ENCODE measurements at regions not wholly inside any gene's neighbourhood (a gene's known extent, or its start where the extent isn't known, plus 50 kb on each side); places are given as distances from the start of the nearest gene placed in this dataset.
"Not testable (repeated sequence)": the region's sequence is repeated elsewhere in the genome, so short reads cannot be mapped to it uniquely, and the experiment has no call there.

DNA sequence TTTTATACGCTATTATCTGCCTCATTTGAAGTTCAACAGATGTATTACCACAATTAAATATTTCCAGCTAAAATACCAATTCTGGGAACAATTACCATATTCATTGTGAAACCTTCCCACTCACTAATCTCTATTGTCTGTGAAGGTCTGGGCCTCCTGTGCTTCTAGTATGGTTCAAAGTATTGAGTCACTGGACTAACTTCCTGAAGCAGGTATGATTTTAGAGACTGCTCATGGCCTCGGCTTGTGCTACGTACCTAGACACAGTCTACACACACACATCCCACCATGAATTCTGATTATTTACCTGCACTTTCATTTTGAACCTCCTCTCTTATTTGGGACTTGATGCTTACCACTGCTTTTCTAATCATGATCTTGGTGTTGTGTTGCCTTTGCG, 180.7 kb upstream of the EPHA4 start:
- DNase-seq = no peak

DNA sequence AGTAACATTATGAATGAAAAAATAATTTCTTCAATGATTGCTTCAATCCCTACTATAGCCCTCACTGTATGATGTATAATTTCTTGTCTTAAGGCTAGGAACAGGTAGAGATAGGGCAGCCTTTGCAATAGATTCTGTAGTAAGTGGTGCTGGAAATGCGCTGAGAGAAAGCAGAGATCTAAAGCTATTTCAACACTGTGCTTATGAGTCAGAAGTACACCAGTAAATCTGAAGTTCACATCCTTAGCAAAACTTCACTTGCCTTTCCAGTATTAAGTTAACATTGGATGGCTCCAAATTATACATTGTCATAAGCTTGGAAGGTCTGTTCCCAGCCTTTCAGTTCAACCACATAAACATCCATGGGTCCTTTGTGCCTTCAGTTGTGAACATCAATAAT, 178.2 kb upstream of the EPHA4 start:
- no peak for DNase-seq

DNA sequence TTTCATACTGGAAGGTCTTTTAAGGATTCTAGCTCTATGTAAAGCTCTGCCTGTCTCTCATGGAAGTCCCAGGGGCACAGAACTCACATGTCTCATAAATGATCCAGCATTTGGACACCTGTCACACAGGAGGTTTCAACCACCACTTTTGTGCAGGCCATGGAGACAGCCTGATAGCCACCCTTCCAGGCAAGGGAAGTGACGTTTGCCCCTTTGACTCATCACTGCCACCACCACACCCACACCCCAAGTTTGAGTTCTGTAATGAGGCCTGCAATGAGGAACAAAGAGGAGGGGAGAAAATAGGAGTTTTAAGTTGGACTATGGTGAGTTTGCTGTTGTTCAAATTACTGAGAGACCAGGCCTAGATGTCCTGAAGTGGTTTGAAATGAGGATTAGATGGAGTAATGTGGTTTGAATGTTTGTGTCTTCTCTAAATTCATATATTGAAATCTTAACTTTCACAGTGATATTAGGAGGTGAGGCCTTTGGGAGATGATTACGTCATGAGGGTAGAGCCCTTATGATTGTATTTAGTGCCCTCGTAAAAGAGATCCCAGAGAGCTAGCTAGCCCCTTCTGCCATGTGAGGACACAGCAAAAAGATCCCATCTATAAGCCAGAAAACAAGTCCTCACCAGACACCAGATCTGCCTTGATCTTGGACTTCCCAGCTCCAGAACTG, 175.3 kb upstream of the EPHA4 start:
- no peak for DNase-seq

DNA sequence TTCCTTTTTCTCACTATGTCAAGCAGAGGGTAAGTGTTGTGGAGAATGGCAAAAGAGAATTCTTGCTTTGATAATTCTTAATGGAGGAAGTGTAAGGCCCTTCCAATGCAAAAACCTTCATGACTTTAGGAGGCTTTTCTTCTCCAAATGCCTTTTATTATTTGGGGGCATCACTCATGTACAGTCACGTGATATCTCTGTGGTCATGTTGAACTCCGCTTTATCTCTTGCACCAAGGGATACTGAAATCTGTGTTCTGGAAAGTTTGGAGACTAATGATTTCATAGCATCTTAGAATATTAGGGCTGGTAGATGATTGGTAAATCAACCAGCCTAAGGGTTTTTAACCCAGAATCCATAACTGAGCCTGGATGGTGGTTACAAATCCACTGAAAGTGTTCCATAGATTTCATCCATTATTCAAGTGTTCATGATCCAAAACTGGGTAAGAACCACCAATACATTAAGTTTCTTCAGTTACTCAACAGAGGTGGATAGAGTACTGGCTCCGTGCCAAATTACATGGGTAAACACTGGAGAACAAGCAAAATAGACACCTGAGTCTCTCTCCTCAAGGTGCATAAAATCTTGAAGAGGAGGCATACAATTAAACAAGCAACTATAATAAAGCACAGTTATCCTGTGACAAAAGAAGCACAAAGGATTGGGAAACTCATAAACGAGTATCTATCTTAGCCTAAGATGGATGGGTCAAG, 169.6 kb upstream of the EPHA4 start:
- DNase-seq = no peak

DNA sequence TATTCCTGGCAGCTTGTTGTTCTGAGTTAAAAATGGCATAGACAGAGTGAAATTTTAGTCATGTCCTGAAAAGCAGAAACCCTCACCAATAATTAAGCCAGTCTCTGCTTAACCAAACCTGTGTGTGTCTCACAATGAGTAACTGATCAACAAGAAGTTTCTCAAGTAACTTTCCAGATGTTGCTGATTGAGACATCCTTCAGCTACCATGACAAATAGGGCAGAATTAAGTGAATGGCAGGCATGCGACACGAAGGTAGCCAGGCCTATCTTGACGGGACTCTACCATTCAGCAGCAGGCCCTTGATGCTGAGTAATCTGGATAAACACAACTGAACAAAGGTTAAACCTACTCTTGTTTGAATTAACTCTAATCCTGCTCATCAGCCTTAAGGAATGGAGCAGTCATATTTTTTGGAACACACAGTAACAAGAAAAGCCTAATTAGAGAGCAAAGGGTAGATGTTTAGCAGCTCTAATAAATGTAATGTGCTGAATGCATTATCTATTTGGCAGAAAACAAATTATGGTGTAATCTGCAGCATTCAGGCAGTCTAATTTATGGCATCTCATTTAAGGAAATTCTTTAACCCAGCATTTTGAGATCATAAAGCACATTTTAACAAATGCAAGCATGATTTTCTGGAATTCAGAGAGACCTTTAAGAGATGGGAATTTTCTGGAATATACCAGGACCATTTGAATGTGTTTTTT, 159.5 kb upstream of the EPHA4 start:
- no peak for DNase-seq

DNA sequence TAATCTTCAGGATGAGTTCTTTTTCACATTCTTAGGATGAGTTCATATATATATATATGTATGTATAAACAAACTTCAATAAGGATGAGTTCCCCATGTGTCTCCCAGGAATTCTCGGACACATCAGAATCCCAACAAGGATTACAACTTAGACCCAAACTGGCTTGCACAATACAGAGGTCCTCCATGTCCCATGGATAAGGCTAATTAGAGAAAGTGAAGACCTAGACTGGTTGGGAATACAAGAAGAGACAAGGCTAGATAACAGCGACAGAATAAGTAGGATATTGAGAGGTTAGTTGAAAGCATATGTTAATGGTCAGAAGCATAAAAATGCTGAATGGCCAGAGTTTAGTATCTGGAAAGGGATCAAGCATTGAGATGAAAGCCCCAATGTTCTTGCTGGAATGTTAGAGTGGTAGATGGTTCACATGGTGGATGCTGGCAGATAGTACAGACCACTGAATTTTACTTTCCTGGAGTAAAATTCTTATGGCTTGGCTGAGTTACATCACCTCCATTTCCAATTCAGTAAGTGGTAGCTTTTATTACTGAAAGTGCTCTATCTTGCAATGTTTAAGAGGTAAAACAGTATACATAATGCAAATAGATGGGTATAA, 154.9 kb upstream of the EPHA4 start:
- DNase-seq = no peak

DNA sequence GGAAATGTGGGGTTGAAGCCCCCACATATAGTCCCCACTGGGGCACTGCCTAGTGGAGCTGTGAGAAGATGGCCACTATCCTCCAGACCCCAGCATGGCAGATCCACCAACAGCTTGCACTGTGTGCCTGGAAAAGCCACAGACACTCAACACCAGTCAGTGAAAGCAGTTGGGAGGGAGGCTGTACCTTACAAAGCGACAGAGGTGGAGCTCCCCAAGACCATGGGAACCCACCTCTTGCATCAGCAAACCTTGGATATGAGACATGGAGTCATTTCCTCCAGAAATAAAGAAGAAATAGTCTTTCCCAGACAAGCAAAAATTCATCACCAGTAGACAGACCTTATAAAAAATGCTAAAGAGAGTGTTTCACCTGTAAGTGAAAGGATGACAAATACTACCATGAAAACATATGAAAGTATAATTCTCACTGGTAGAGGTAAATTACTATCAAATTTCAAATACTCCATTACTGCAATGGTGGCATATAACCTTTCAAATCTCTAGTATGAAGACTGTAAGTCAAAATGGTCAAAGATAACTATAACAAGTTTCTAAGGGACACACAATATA, 152.6 kb upstream of the EPHA4 start:
- DNase-seq = no peak

DNA sequence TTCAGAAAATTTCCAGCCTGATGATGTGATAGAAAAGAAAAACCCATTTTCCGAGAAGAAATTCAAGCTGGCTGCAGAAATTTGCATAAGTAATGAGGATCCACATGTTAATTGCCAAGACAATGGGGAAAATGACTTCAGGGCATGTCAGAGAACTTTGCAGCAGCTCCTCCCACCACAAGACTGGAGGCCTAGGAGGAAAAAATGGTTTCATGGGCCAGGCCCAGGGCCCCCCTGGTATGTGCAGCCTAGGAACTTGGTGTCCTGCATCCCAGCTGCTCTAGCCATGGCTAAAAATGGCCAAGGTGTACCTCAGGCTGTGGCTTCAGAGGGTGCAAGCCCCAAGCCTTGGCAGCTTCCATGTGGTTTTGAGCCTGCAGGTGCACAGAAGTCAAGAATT, 152.0 kb upstream of the EPHA4 start:
- DNase-seq = not testable (repeated sequence)

DNA sequence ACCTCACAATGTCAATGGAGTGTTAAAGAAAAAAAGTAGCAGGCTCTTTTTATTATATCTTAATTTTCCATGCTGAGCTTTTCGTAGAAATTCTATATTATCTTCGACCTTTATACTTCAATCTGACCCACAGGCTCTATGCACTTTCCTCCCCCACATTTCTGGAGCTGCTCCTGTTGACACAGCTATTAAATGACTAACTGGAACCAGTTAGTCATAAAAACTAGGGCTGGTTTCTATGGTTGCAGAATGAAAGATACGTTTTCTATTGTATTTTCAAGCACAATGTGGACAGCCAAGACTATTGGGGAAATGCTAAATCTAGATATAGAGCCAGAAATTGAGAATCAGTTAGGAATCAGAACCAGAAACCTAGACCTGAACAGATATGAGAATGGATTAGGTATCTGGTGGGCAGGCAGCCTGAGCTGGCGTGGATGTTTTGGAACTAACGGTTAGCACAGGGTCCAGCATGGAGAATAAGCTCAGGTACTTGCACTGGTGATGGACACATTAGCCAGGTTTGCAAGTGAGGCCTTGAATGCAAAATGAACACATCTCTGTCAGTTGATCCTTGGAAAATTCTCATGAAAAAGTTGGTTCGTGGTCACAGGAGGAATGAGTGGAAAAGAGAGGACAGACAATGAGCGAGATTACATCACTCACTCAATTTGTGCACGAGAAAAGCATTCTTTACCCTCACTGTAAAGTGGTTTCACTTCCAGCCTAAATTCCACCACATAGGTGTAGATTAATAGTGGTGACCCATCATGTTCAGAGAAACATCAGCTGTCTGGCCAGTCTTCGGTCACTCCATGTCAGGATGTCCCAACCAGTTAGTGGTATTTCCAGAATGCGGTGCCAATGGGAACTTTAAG, 144.6 kb upstream of the EPHA4 start:
- DNase-seq = no peak

DNA sequence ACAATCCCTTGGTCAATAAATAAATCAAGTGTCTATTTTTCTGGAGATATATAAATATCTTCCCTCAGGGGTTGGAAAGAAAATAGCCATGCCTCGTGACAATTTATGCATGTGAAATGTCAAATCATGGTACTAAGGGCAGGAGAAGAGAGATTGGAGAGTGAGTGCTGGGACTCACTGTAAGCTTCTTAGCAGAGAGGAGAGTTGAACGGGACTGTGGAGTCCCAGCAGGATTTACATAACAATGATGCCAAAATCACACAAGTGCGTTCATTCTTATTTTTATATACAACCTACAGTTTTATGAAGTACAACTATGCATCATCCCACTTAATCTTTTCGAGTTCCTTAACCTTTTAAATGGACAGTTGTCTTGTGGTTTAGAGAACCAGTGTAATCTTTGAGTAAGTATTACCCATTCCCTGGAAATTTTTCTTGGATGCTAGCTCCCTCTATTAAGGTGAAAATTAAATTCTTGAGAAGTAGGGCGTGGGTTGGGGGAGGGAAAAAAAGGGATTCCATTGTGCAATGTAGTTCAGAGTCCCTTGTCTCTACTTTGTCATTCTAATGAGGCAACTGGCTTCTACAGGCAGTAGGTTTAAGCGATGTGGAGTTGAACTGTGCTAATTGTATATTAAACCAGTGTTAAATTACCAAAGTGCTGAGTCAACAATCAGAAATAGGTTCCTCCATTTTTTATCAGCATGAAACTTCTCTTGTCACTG, 143.6 kb upstream of the EPHA4 start:
- no peak for DNase-seq

DNA sequence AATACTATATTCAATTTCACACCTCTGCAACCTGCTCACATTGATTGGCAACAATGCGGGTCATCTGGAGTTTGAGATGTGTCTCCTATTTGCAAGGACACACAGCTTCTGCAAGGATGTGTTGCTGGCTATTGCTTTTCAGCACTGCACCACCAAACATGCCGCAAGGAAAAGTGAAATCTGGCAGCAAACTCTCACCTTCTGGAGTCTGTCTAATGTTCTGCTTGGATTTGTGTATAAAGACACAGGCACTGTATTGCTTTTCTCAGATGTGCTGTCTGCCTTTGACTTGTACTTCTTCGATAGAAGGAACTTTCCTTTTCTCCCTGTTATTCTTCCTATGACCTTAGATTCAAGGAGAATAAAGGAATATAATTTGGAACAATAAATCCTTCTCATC, 138.6 kb upstream of the EPHA4 start:
- DNase-seq = no peak

DNA sequence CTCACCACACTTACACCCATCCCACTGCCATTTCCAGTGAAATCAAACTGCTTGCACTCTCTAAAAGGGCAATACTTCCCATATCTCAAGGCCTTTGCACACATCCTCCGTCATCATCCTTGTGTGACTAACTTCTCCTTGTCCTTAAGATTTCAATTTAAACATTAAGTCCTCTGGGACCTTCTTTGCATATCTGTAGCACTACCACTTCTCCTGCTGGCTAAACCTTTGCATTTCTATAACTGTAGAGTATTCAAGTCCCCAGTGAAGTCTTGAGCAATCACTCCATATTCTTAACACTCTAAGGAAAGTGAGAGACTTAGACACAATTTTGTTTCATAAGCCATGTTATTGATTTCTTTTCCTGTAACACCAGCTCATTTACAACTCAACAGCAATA, 136.8 kb upstream of the EPHA4 start:
- DNase-seq = no peak

DNA sequence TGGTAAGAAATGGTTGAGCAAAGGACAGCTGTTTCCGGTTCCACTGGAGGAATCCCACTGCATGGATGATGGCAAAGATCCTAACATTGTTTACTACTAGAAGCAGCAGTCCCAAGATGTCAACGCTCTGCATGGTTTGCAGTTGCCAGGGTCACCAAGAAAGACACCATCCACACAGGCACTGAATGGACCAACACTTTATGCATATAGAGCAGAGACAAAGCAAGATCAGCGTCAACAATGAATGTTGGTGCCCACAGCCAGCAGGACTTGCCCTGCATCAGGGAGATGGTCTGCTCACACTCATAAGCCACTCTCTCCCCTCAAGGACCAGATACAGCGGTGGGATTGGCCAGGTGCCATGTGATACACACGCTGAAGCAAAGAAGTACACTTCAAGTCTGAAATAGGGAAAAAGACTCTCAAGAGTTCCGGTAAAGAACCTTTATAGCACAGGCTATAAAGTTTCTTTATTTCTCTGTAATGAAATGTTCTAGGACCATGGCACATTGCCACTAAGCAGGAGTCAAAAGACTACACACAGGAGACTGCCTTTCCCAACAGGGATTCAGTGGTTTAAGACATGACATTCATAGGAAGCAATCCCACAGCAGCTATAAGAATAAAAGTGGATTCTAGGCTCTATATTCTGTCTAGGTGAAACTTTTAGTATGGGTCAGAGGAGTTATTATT, 133.2 kb upstream of the EPHA4 start:
- DNase-seq = no peak

DNA sequence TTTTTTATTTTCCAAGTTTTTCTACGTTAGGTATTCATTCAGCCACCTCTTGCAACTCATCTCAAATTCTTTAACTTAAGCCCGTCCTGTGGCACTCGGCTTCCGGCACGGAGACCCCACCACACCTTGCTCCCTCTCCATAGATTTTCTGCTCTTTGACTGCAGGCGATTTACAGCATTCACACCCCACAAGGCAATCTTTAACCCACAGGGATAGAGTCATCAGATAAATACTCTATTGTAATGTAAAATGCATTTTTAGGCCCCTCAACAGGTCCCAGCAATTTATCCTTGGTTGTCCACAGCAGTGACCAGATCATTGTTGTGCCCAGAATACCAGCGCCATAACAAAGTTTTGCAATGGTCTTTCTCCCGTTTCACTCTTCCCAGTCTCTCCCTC, 132.3 kb upstream of the EPHA4 start:
- no peak for DNase-seq

DNA sequence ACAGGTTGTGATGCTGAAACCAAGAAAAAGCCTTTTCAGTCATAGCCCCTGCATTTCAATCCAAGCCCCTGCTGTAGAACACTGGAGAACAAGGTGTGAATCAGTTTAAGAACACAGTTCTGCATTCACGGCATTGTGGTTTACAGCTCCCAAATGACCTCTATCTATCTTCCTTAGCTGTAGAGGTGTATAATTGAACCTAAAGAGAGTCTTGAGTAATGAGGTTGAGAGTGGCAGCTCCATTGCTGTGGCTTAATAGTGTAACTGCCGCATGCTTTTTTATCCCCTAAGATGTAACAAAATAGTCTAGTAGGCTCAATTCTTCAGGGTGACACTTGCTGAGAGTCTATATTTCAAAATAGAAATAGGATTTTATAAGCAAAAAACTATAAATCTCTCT, 121.3 kb upstream of the EPHA4 start:
- no peak for DNase-seq

DNA sequence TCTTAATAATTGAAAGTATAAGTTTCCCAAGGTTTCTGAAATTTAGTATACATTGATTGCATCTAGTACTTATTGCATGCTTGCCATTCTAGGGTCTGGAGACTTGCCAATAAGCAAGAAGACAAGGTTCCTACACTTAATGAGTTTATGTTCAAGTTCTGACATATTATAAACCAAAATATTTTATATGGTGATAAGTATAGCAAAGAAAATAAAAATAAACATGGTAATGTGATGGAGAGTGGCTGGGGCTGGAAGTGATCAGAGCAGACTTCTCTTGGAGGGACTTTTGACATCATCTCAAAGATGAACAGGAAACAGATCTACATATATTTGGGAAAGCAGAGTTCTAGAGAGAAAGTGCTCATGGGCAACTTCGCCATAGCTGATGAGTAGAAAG, 119.5 kb upstream of the EPHA4 start:
- DNase-seq = no peak

DNA sequence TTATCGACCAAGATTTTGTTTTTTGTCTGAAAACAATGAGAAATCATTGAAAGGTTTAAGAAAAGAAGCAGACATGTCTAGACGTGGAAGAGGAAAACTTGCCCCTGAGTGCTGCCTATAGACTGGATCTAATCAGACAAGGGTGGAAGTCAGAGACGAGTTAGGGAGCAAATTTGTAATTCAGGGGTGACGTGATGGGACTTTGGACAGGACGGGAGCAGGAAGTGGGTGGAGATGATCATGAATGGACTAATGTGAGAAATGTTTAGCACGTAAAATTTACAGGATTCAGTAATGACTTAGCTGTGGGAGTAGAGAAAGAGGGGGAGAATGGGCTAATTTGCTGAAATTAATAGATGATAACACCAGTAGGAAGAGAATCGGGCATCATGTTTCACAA, 117.0 kb upstream of the EPHA4 start:
- no peak for DNase-seq

DNA sequence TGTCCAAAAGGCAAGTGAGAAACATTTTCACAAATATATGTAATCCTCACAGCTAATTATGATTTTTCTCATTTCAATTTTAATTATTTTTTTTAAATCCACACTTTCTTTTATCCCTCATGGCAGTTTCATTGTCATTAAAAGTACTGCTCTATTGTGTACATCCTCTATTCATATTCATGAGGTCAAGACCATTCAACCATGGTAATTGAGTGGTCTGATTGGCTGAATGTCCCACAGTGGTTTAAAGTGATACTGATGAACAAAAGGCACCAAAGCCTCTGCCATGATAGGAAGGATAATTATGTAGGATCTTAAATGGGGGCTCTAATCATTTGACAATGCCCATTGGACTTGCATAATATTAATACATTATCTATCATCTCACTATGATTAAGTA, 108.4 kb upstream of the EPHA4 start:
- no peak for DNase-seq

DNA sequence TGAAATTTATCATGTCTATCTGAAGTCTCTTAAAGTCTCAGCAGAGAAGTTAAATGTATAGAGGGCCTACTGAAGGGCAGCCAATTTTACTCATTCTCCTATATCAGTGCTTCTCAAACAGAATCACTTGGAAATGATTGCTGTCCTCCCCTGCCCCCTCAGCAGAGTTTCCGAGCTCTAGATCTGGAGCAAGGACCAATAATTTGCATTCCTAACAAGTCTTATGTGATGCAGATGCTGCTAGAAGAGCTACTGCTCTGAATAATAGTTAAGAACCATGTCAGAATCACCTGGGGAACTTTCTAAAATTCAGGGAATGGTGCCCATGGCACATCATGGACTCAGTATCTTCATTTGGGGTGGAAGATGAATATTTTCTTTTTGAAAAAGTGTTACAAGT, 105.6 kb upstream of the EPHA4 start:
- no peak for DNase-seq

DNA sequence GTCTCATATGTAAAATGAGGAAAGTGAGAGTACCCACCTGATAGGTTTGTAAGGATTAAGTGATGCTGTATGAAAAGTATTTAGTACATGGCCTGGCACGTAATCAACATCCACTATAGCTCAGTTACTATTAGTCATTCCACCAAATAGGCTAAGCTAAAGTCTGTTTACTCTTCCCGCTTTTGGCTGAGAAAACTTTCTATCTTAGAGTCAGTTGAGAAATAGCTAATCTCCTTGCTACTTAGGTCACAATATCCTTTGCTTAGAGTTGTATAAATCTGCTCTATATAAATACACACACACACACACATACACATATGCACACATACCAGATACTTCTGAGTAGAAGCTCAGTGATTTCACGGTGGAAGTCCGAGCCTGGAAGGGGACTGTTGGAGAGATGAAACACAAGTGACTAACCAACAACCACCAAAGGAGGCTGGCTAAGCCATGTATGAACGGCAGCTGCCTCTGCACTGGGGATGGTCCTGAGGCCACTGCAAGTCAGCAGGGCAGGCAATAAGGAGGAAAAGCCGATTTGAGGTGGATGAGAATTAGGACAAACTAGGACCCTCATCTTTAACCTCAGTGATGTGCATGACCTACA, 104.6 kb upstream of the EPHA4 start:
- DNase-seq = no peak
